AG09309 (cell line): ENCODE measurements at regions not wholly inside any gene's neighbourhood (a gene's known extent, or its start where the extent isn't known, plus 50 kb on each side); places are given as distances from the start of the nearest gene placed in this dataset.
"Not testable (repeated sequence)": the region's sequence is repeated elsewhere in the genome, so short reads cannot be mapped to it uniquely, and the experiment has no call there.

ENCODE experiments used
- DNase-seq: peaks from one replicate; pipeline ENCODE4 v3.0.0-alpha.2; 2010; ENCODE audit warnings: low read depth
- H3K4me3 ChIP-seq: 2 replicates; pipeline ENCODE4 v1.5.1; 2011; ENCODE audit warnings: mild to moderate bottlenecking, low read depth, low read length, moderate library complexity; ENCODE audit not compliant: control insufficient read depth
- TF ChIP-seq, protein P1 (sequence below): IDR thresholded peaks from 2 replicates; pipeline ENCODE4 v1.5.1; 2011; ENCODE audit warnings: mild to moderate bottlenecking, low read depth, low read length, inconsistent platforms; ENCODE audit not compliant: insufficient read depth, control insufficient read depth; ENCODE audit errors: missing control alignments

DNA sequence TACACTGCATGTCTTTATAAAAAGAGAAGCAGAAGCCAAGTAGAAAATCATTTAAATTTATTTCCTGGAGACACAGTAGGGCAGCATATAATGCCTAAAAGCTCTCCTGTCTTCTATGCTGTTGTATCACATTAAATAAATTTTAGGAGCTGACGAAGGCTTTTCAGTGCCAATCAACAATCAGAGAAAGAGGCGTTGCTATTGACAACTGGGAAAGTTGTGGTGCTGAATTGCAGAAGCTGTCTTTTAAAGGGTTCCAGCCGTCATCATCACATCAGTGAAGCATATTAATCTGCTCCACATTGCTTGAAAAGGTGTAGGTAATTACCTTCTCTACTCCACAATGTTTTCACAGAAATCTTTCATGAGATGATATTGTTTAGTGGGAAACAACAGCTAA is 103.9 kb downstream of the FSCB start:
- no peak for DNase-seq
- TF ChIP-seq, protein P1, sequence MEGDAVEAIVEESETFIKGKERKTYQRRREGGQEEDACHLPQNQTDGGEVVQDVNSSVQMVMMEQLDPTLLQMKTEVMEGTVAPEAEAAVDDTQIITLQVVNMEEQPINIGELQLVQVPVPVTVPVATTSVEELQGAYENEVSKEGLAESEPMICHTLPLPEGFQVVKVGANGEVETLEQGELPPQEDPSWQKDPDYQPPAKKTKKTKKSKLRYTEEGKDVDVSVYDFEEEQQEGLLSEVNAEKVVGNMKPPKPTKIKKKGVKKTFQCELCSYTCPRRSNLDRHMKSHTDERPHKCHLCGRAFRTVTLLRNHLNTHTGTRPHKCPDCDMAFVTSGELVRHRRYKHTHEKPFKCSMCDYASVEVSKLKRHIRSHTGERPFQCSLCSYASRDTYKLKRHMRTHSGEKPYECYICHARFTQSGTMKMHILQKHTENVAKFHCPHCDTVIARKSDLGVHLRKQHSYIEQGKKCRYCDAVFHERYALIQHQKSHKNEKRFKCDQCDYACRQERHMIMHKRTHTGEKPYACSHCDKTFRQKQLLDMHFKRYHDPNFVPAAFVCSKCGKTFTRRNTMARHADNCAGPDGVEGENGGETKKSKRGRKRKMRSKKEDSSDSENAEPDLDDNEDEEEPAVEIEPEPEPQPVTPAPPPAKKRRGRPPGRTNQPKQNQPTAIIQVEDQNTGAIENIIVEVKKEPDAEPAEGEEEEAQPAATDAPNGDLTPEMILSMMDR = no peak
- H3K4me3 ChIP-seq = no peak overlapping the region

DNA sequence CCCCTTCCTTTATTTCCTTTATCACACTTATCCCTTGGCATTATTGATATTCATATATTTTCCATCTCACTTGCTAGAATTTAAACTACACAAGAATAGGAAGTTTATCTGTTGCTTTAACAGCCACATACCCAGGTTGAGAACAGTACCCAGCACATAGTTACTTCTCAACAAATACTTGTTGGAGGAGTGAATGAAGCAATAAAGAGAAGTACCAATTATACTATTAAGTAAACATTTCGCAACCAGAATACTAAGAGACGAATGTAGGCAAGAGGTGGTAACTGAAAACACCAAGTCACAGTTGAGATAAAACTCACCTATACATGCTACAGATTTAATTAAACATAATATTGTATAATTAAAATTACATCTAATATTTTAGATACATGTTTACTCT is 110.9 kb downstream of the FSCB start:
- TF ChIP-seq, protein P1 = no peak
- DNase-seq = no peak
- H3K4me3 ChIP-seq = no peak overlapping the region

DNA sequence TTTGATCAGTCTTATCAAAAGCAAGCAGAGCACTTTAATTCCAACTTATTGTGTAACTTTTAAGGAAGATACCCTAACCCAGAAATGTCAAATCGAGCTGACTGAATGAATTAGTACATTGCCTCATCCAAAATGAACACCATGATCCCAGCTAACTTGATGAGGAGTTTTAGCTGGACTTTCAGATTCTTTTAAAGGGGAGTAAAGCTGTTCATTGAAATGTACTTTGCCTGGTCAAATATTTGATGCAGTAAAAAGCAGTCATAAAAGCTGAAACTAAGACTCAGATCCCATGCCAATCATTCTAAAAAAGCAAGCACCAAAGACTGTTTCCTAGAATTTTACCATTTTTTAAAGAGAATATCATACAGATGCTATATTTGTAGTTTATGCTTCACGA is 114.1 kb downstream of the FSCB start:
- TF ChIP-seq, protein P1 = no peak
- no peak overlapping the region for H3K4me3 ChIP-seq
- DNase-seq = no peak

DNA sequence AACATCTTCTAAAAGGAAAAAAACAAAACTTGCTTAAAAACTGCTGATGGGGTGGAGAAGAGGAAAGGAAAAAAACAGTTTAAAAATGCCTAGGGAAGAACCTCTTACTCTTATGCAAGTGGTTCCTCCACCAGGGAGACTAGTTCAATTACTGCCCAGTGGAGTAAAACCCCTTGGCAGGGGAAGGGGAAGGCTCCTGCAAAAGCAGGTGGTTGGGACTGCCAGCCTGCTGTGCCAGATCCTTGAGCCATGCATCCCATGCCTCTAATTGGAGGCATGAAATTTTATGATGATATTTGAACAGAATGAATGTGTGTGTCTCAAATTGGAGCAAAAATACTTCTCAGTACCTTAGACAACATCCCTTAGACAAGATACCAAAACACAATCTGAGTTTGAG is 118.8 kb downstream of the FSCB start:
- TF ChIP-seq, protein P1 = no peak
- no peak for DNase-seq
- no peak overlapping the region for H3K4me3 ChIP-seq

DNA sequence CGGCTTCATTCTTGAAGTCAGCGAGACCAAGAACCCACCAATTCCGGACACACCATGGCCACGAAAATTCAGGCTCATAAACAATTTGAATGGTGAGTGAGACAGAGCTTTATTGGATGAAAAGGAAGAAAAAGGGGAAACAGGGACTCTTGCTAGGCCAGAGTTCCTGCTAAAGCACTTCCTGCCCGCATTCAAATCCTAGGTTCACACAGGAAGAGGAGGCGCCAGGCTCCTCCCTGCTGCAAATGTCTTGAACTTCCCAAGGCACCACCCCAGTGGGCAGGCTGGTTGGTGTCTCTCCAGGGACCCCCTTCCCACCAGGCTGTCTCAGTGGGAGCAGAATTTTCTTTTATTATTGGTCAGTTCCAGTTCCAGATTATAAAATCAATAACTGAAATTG is 121.2 kb downstream of the FSCB start:
- TF ChIP-seq, protein P1 = no peak
- peak overlapping the region; percentile 40 for H3K4me3 ChIP-seq
- DNase-seq = no peak

DNA sequence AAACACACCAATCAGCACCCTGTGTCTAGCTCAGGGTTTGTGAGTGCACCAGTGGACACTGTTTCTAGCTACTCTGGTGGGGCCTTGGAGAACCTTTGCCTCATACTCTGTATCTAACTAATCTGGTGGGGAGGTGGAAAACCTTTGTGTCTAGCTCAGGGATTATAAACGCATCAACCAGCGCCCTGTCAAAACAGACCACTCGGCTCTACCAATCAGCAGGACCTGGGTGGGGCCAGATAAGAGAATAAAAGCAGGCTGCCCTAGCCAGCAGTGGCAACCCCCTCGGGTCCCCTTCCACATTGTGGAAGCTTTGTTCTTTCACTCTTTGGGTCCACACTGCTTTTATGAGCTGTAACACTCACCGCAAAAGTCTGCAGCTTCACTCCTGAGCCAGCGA is 121.8 kb downstream of the FSCB start:
- not testable (repeated sequence) for DNase-seq
- peak overlapping the region; percentile 40 for H3K4me3 ChIP-seq

DNA sequence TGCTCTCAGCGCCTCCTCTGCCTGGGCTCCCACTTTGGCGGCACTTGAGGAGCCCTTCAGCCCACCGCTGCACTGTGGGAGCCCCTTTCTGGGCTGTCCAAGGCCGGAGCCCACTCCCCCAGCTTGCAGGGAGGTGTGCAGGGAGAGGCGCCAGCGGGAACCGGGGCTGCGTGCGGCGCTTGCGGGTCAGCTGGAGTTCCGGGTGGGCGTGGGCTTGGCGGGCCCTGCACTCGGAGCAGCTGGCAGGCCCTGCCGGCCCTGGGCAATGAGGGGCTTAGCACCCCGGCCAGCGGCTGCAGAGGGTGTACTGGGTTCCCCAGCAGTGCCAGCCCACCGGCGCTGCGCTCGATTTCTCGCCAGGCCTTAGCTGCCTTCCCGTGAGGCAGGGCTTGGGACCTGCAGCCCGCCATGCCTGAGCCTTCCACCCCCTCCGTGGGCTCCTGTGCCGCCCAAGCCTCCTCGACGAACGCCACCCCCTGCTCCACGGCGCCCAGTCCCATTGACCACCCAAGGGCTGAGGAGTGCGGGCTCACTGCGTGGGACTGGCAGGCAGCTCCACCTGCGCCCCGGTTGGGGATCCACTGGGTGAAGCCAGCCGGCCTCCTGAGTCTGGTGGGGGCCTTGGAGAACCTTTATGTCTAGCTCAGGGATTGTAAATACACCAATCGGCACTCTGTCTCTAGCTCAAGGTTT is 122.3 kb downstream of the FSCB start:
- DNase-seq = not testable (repeated sequence)
- peak overlapping the region; percentile 40 for H3K4me3 ChIP-seq

DNA sequence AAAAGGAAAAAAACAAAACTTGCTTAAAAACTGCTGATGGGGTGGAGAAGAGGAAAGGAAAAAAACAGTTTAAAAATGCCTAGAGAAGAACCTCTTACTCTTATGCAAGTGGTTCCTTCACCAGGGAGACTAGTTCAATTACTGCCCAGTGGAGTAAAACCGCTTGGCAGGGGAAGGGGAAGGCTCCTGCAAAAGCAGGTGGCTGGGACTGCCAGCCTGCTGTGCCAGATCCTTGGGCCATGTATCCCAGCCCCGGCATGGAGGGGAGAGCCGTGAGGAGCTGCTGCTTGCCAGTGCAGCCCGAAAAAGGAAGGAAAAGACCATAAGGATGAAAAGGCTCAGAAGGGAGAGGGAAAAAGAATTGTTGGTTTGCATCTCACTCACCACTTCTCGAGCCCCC is 123.0 kb downstream of the FSCB start:
- no peak for DNase-seq
- TF ChIP-seq, protein P1 = no peak
- no peak overlapping the region; the same call in 1 of the 2 replicates for H3K4me3 ChIP-seq
